Esophagus squamous epithelium (tissue), 5 donors: ENCODE measurements at regions not wholly inside any gene's neighbourhood (a gene's known extent, or its start where the extent isn't known, plus 50 kb on each side); places are given as distances from the start of the nearest gene placed in this dataset.

ENCODE experiments used
- DNase-seq: peaks from one replicate; lab custom pipeline; 2025; lab: John Stamatoyannopoulos, UW
- H3K27ac ChIP-seq, 4 donors: fragments of 200-600 bp; sonication (generic); one replicate each; pipeline ENCODE4 v1.5.1; 2016 to 2019; ENCODE audit warnings: mild to moderate bottlenecking in 1 of 4
- H3K27me3 ChIP-seq, 4 donors: fragments of 200-600 bp; sonication (generic); 1 replicate in 3 of 4; 2 replicates in 1 of 4; pipeline versions ENCODE4 v1.5.1 to v1.6.0; 2017 to 2021; ENCODE audit warnings: antibody characterized with exemption in 1 of 4
- H3K36me3 ChIP-seq, 3 donors: fragments of 200-600 bp; sonication (generic); one replicate each; pipeline ENCODE4 v1.5.1; 2016 to 2019
- H3K4me1 ChIP-seq, 3 donors: fragments of 200-600 bp; sonication (generic); one replicate each; pipeline ENCODE4 v1.5.1; 2017 to 2019
- H3K4me3 ChIP-seq, 4 donors: fragments of 200-600 bp; sonication (generic); 1 replicate in 3 of 4; 2 replicates in 1 of 4; pipeline ENCODE4 v1.5.1; 2016 to 2019; ENCODE audit warnings: mild to moderate bottlenecking in 2 of 4, moderate library complexity in 1 of 4
- H3K9me3 ChIP-seq, 3 donors: fragments of 200-600 bp; sonication (generic); one replicate each; pipeline ENCODE4 v1.5.1; 2016 to 2019
- CTCF ChIP-seq, 6 experiments: fragments of 450-650 bp in 4 of 6; fragments of 200-600 bp in 2 of 6; sonication (generic) in 2 of 6; IDR thresholded peaks; one replicate each; pipeline ENCODE4 v1.5.1; 2016 to 2019; ENCODE audit warnings: antibody characterized with exemption in 6 of 6, mild to moderate bottlenecking in 4 of 6, moderate library complexity in 4 of 6
- POLR2A ChIP-seq, 4 donors: fragments of 450-650 bp; IDR thresholded peaks; one replicate each; pipeline ENCODE4 v1.6.1; 2017; ENCODE audit warnings: antibody characterized with exemption in 4 of 4, mild to moderate bottlenecking in 4 of 4, moderate library complexity in 3 of 4
- WGBS, 2 donors: methylation state at CpG; one replicate each; pipeline ENCODE4 v1.1.5; 2018; 5-methylcytosine and 5-hydroxymethylcytosine counted together
- intact Hi-C: fragments of 100-400 bp; cut with DNase I; formaldehyde crosslinking; loops from one replicate; pipeline ENCODE4 v1.15.0; 2022
- donor health status: DM: yes; HTN: yes; CAD: no.

- Histone ChIP-seq H3K36me3 (no peaks in the 10 kb centered on the region), H3K4me1 (peaks cover 0 to 30% (median 5%) of the 10 kb centered on the region in 3 donors), H3K9me3 (no peaks in the 10 kb centered on the region), H3K27ac (no peak overlapping the region), H3K27me3 (no peaks in the 10 kb centered on the region), H3K4me3 (no peak overlapping the region)
- WGBS, 2 donors, result 100% methylated on average over 3 of the region's 8 CpGs; no CpG with 5 or more reads in 1 of the 2 donors
- no peak for TF ChIP-seq POLR2A (IDR thresholded peaks at IDR 0.05)
- TF ChIP-seq CTCF (IDR thresholded peaks at IDR 0.05), result no peak
- intact Hi-C loops, result no loop called here
- no peak for DNase-seq
Measured at GRCh38 chr14:98889836-98890185, 382.2 kb downstream of the BCL11B start.

GRCh38 chr14:98890556-98891340, 381.2 kb downstream of the BCL11B start:
- DNase-seq, result no peak
- Histone ChIP-seq H3K4me1 (peaks cover 0 to 33% (median 5%) of the 10 kb centered on the region in 3 donors), H3K27ac (peak overlapping the region in 1 of 4 donors; percentile 36), H3K4me3 (no peak overlapping the region), H3K27me3 (no peaks in the 10 kb centered on the region), H3K9me3 (no peaks in the 10 kb centered on the region), H3K36me3 (no peaks in the 10 kb centered on the region)
- 53 to 66% methylated on average over 10 to 13 of the region's 13 CpGs for WGBS, 2 donors
- TF ChIP-seq CTCF (IDR thresholded peaks at IDR 0.05), result no peak
- intact Hi-C loops, result no loop called here

- peaks cover 0 to 41% (median 0%) of the 10 kb centered on the region in 3 donors for H3K4me1 ChIP-seq
- intact Hi-C loops, result no loop called here
- H3K27ac ChIP-seq, result peak overlapping the region in 1 of 4 donors; percentile 17
- H3K9me3 ChIP-seq, result no peaks in the 10 kb centered on the region
- H3K36me3 ChIP-seq, result no peaks in the 10 kb centered on the region
- DNase-seq, result no peak
- no peak overlapping the region for H3K4me3 ChIP-seq
- no peak for TF ChIP-seq CTCF (IDR thresholded peaks at IDR 0.05)
- TF ChIP-seq POLR2A (IDR thresholded peaks at IDR 0.05), result no peak
- no peaks in the 10 kb centered on the region for H3K27me3 ChIP-seq
Measured at GRCh38 chr14:98893675-98894074, 378.3 kb downstream of the BCL11B start.

- no peak for DNase-seq
- H3K27me3 ChIP-seq, result no peaks in the 10 kb centered on the region
- H3K4me3 ChIP-seq, result no peak overlapping the region
- H3K9me3 ChIP-seq, result no peaks in the 10 kb centered on the region
- TF ChIP-seq CTCF (IDR thresholded peaks at IDR 0.05), result no peak
- no peak for TF ChIP-seq POLR2A (IDR thresholded peaks at IDR 0.05)
- 65 to 80% methylated on average over 1 to 5 of the region's 5 CpGs for WGBS, 2 donors
- H3K27ac ChIP-seq, result no peak overlapping the region
- intact Hi-C loops, result no loop called here
- peaks cover 0 to 41% (median 0%) of the 10 kb centered on the region in 3 donors for H3K4me1 ChIP-seq
- H3K36me3 ChIP-seq, result no peaks in the 10 kb centered on the region
Measured at GRCh38 chr14:98894600-98894999, 377.4 kb downstream of the BCL11B start.

GRCh38 chr14:98896449-98896848, 375.5 kb downstream of the BCL11B start:
- Histone ChIP-seq H3K36me3 (no peaks in the 10 kb centered on the region), H3K9me3 (no peaks in the 10 kb centered on the region)
- DNase-seq, result no peak

More at GRCh38 chr14:98896449-98896848, 375.5 kb downstream of the BCL11B start:
- Histone ChIP-seq H3K27me3 (no peaks in the 10 kb centered on the region), H3K4me3 (no peak overlapping the region), H3K4me1 (peaks cover 0 to 27% (median 0%) of the 10 kb centered on the region in 3 donors), H3K27ac (no peak overlapping the region)
- TF ChIP-seq POLR2A (IDR thresholded peaks at IDR 0.05) (no peak), CTCF (IDR thresholded peaks at IDR 0.05) (no peak)
- 64 to 65% methylated on average over 5 of the region's 5 CpGs for WGBS, 2 donors
- intact Hi-C loops, result no loop called here
